IPS-NIHi7 (cell line): ENCODE measurements at regions not wholly inside any gene's neighbourhood (a gene's known extent, or its start where the extent isn't known, plus 50 kb on each side); places are given as distances from the start of the nearest gene placed in this dataset.

Experiments used
- DNase-seq: peaks from one replicate; pipeline ENCODE4 v3.0.0; 2012; ENCODE audit warnings: mixed read lengths; ENCODE audit errors: extremely low spot score

GRCh38 chr1:37239225-37239740, 205.0 kb upstream of the GRIK3 start:
- DNase-seq, result no peak

- no peak for DNase-seq
Observed at GRCh38 chr1:37240897-37241296, 206.6 kb upstream of the GRIK3 start.

- DNase-seq, result no peak
Observed at GRCh38 chr1:37242501-37242900, 208.2 kb upstream of the GRIK3 start.

GRCh38 chr1:37243368-37244082, 209.2 kb upstream of the GRIK3 start:
- no peak for DNase-seq

GRCh38 chr1:37244083-37244480, 209.8 kb upstream of the GRIK3 start:
- no peak for DNase-seq

- DNase-seq, result no peak
Observed at GRCh38 chr1:37244815-37245214, 210.5 kb upstream of the GRIK3 start.

- no peak for DNase-seq
Observed at GRCh38 chr1:37246631-37247030, 212.3 kb upstream of the GRIK3 start.

GRCh38 chr1:37250371-37250770, 216.1 kb upstream of the GRIK3 start:
- DNase-seq, result no peak

- peak; percentile 95 for DNase-seq
Observed at GRCh38 chr1:37255136-37255795, 219.1 kb upstream of the ZC3H12A start.

- peak; percentile 48 for DNase-seq
Observed at GRCh38 chr1:37255868-37256267, 218.5 kb upstream of the ZC3H12A start.

GRCh38 chr1:37257646-37258045, 216.7 kb upstream of the ZC3H12A start:
- DNase-seq, result no peak

GRCh38 chr1:37258068-37258467, 216.3 kb upstream of the ZC3H12A start:
- no peak for DNase-seq

GRCh38 chr1:37259019-37259418, 215.4 kb upstream of the ZC3H12A start:
- no peak for DNase-seq

GRCh38 chr1:37261129-37261528, 213.3 kb upstream of the ZC3H12A start:
- DNase-seq, result no peak

- no peak for DNase-seq
Observed at GRCh38 chr1:37262439-37263170, 211.8 kb upstream of the ZC3H12A start.

GRCh38 chr1:37265156-37265555, 209.2 kb upstream of the ZC3H12A start:
- DNase-seq, result no peak

- no peak for DNase-seq
Observed at GRCh38 chr1:37265786-37266667, 208.4 kb upstream of the ZC3H12A start.

- peak; percentile 30 for DNase-seq
Observed at GRCh38 chr1:37267111-37267835, 207.1 kb upstream of the ZC3H12A start.

- no peak for DNase-seq
Observed at GRCh38 chr1:37270639-37271038, 203.7 kb upstream of the ZC3H12A start.

- DNase-seq, result no peak
Observed at GRCh38 chr1:37272626-37273025, 201.8 kb upstream of the ZC3H12A start.

GRCh38 chr1:37274486-37274885, 199.9 kb upstream of the ZC3H12A start:
- DNase-seq, result no peak
